ENCODE measurements at regions not wholly inside any gene's neighbourhood (a gene's known extent, or its start where the extent isn't known, plus 50 kb on each side); places are given as distances from the start of the nearest gene placed in this dataset.

DNA sequence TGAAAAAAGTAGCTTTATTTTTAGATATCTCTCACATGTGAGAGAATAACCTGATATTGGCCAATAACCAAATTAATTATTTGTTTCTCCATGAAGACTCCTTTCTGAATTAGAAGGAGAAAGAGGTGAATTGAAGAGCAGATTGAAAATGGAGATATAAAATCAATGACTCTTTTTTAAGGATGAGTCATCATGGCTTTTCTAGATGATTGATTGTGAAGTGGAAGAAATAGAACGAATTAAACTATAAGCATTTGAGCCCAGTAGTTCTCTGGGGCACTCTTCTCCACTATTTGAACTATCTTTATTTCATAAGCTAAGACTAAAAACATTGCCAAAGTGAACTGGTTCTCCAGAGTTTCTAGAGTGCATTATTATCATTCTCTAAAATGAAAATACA, 137.2 kb upstream of the EDNRA start:
- Histone ChIP-seq H3K27ac (no peak overlapping the region), H3K9me3 (no peaks in the 10 kb centered on the region), H3K4me3 (no peak overlapping the region), H3K27me3 (no peaks in the 10 kb centered on the region), H3K36me3 (no peaks in the 10 kb centered on the region), H3K4me1 (no peaks in the 10 kb centered on the region)
- intact Hi-C loops (cut with DNase I; ENCODE audit: low total_unique reads), result no loop called here
- TF ChIP-seq POLR2AphosphoS5 (IDR thresholded peaks at IDR 0.05) (no peak), POLR2A (IDR thresholded peaks at IDR 0.05) (no peak)
- TF ChIP-seq, protein P1, sequence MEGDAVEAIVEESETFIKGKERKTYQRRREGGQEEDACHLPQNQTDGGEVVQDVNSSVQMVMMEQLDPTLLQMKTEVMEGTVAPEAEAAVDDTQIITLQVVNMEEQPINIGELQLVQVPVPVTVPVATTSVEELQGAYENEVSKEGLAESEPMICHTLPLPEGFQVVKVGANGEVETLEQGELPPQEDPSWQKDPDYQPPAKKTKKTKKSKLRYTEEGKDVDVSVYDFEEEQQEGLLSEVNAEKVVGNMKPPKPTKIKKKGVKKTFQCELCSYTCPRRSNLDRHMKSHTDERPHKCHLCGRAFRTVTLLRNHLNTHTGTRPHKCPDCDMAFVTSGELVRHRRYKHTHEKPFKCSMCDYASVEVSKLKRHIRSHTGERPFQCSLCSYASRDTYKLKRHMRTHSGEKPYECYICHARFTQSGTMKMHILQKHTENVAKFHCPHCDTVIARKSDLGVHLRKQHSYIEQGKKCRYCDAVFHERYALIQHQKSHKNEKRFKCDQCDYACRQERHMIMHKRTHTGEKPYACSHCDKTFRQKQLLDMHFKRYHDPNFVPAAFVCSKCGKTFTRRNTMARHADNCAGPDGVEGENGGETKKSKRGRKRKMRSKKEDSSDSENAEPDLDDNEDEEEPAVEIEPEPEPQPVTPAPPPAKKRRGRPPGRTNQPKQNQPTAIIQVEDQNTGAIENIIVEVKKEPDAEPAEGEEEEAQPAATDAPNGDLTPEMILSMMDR (IDR thresholded peaks at IDR 0.05), result no peak
- DNase-seq (ENCODE audit: low spot score in 2 of 2), result no peak

DNA sequence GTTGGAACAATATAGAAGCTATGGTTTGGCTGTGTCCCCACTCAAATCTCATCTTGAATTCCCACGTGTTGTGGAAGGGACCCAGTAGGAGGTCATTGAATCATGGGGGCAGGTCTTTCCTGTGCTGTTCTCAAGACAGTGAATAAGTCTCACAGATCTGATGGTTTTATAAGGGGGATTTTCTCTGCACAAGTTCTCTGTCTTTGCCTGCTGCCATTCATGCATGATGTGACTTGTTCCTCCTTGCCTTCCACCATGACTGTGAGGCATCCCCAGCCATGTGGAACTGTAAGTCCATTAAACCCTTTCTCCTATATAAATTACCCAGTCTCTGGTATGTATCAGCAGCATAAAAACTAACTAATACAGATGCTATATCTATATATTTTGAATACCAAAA, 135.2 kb upstream of the EDNRA start:
- Histone ChIP-seq H3K36me3 (no peaks in the 10 kb centered on the region), H3K4me3 (no peak overlapping the region), H3K27me3 (no peaks in the 10 kb centered on the region), H3K4me1 (no peaks in the 10 kb centered on the region), H3K9me3 (no peaks in the 10 kb centered on the region), H3K27ac (no peak overlapping the region)
- intact Hi-C loops (cut with DNase I; ENCODE audit: low total_unique reads), result no loop called here
- DNase-seq (ENCODE audit: low spot score in 2 of 2), result no peak
- TF ChIP-seq POLR2A (IDR thresholded peaks at IDR 0.05), result no peak
- TF ChIP-seq, protein P1 (IDR thresholded peaks at IDR 0.05), result no peak
- TF ChIP-seq POLR2AphosphoS5 (IDR thresholded peaks at IDR 0.05), result no peak

DNA sequence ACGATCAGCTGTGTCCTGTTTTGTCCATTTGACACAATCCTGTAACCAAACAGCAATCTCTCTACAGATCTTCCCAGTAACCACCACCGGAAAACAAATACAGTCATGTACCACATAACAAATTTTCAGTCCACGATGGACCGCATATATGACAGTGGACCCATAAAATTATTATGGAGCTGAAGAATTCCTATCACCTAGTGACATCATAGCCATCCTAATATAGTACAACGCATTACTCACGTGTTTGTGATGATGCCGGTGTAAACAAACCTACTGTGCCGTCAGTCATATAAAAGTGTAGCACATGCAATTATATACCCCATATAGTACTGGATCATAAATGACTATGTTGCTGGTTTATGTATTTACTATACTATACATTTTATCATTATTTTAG, 133.7 kb upstream of the EDNRA start:
- Histone ChIP-seq H3K36me3 (no peaks in the 10 kb centered on the region), H3K4me3 (no peak overlapping the region), H3K4me1 (no peaks in the 10 kb centered on the region), H3K9me3 (no peaks in the 10 kb centered on the region), H3K27me3 (no peaks in the 10 kb centered on the region), H3K27ac (no peak overlapping the region)
- intact Hi-C loops (cut with DNase I; ENCODE audit: low total_unique reads), result no loop called here
- no peak for DNase-seq (ENCODE audit: low spot score in 2 of 2)
- TF ChIP-seq, protein P1 (IDR thresholded peaks at IDR 0.05), result no peak
- no peak for TF ChIP-seq POLR2A (IDR thresholded peaks at IDR 0.05)
- no peak for TF ChIP-seq POLR2AphosphoS5 (IDR thresholded peaks at IDR 0.05)

DNA sequence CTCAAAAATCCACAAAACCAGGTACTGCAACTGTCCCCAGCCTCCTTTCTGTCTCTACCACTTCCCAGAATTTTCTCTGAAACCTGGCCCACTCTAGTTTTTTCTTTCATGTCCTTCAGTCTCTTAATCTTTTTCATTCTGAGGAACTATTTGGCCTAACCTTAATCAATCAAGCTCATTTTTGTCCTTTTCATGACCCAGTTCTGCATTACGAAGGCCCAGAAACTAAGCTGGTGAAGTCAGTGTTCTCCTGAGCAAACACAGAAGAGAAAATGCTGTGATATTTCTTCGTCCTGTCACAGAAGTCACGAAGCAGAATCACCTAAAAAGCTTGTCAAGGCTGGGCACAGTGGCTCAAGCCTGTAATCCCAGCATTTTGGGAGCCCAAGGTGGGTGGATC, 131.7 kb upstream of the EDNRA start:
- Histone ChIP-seq H3K4me1 (no peaks in the 10 kb centered on the region), H3K36me3 (no peaks in the 10 kb centered on the region), H3K27ac (no peak overlapping the region), H3K4me3 (no peak overlapping the region), H3K9me3 (no peaks in the 10 kb centered on the region), H3K27me3 (no peaks in the 10 kb centered on the region)
- TF ChIP-seq, protein P1 (IDR thresholded peaks at IDR 0.05), result no peak
- no peak for TF ChIP-seq POLR2A (IDR thresholded peaks at IDR 0.05)
- TF ChIP-seq POLR2AphosphoS5 (IDR thresholded peaks at IDR 0.05), result no peak
- no peak for DNase-seq (ENCODE audit: low spot score in 2 of 2)
- intact Hi-C loops (cut with DNase I; ENCODE audit: low total_unique reads), result no loop called here

DNA sequence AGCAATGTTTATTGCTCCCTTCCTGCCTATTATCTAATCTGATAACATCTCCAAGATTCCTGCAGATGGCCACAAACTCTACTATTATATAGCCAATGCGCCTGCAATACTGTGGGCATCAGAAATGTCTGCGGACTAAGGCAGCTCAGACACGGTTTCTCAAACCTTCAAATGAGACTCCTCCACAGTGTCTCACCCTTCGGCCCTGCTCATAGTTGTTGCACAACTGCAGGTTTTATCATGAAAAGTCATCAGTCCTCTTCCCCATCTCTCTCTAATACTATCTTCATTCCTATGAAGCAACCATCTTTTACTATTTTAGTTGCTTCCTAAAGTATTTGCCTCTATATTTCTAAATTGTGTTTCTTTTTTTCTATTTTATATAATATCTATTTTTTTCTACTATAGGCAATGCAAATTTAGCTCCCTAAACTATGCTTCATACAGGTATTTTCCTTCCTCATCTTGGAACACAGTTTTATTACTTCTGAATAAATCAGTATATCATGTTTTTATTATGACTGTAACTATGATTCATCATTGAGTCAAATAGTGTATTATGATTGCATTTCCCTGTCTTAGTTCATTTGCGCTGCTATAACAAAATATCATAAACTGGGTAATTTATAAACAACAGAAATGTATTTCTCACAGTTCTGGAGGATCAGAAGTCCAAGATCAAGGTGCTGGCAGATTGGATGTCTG, 129.7 kb upstream of the EDNRA start:
- no peaks in the 10 kb centered on the region for H3K4me1 ChIP-seq
- H3K36me3 ChIP-seq, result no peaks in the 10 kb centered on the region
- intact Hi-C loops (cut with DNase I; ENCODE audit: low total_unique reads), result loop anchor here (10.0 kb wide), 1 partner anchor 1034 kb away; no protein-coding TSS in a partner anchor
- DNase-seq (ENCODE audit: low spot score in 2 of 2), result no peak
- H3K27ac ChIP-seq, result no peak overlapping the region
- no peak overlapping the region for H3K4me3 ChIP-seq
- no peaks in the 10 kb centered on the region for H3K9me3 ChIP-seq
- TF ChIP-seq POLR2AphosphoS5 (IDR thresholded peaks at IDR 0.05) (no peak), POLR2A (IDR thresholded peaks at IDR 0.05) (no peak)
- TF ChIP-seq, protein P1 (IDR thresholded peaks at IDR 0.05), result no peak
- no peaks in the 10 kb centered on the region for H3K27me3 ChIP-seq

Measured in breast epithelium (tissue), 4 donors.